CMK (cell line): ENCODE measurements at regions not wholly inside any gene's neighbourhood (a gene's known extent, or its start where the extent isn't known, plus 50 kb on each side); places are given as distances from the start of the nearest gene placed in this dataset.

Source experiments
- DNase-seq: peaks from one replicate; pipeline ENCODE4 v3.0.0-alpha.2; 2010; ENCODE audit warnings: low read depth

- DNase-seq: no peak
These were observed 1163.4 kb upstream of the AUTS2 start for GRCh38 chr7:68434857-68435256.

DNA sequence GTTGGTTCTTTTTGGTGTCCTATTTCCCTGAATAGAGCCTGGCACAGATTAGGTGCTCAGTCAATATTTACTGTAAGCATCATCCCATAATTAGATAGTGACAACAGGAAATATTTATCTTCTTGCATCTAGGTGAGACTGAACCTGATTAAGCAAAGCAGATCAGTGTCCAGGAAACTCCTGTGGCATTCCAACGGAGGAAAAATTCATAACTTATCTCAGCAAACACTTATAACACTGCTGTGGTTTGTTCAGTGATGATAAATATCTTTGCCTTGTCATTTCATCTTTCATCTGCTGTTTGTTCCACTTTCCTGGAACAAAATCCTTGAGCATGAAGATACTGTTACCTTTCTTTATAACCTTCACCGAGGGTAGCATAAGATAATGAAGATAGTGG is 1160.3 kb upstream of the AUTS2 start:
- DNase-seq: no peak

GRCh38 chr7:68438811-68439210 is 1159.5 kb upstream of the AUTS2 start:
- no peak for DNase-seq

DNA sequence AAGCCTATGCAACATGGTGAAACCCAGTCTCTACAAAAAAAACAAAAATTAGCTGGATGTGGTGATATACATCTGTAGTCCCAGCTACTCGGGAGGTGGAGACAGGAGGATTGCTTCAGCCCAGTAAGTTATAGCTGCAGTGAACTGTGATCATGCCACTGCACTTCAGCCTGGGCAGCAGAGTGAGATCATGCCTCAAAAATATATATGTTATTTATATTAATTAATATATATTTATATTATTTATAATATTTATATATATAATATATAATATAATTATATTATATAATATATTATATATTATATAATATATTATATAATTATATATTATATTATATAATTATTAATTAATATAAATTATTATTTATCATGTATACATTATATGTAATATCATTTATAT is 1158.4 kb upstream of the AUTS2 start:
- no peak for DNase-seq

- no peak for DNase-seq
These were observed 1157.4 kb upstream of the AUTS2 start for GRCh38 chr7:68440866-68441265.

GRCh38 chr7:68441645-68442044 is 1156.6 kb upstream of the AUTS2 start:
- DNase-seq: no peak

DNA sequence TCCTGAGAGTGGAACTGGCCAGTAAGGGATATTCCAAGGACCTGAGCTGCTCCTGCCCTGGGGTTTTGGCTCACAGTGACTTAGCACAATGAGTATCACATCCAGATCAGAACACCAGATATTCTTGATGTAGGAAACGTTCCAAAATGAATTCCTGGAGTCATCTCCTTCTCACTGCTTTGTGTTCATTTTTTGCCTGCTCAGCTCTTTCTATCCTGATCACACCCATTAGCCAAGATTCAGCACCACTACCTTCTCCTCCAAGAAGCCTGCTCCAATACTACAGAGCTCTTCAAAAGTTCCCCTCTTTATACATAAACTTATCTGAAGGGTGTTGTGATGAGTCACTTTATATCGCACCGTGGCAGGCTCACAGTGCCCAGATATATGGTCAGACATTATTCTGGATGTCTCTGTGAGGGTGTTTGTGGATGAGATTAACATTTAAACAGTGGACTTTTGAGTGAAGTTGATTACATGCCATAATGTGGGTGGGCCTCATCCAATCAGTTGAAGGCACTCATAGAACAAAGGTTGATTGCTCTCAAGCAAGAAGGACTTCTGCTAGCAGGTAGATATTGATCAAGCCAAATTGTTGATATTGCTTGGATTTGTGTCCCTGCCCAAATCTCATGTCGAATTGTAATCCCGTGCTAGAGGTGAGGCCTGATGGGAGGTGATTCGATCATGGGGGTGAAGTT is 1155.2 kb upstream of the AUTS2 start:
- DNase-seq: no peak

- no peak for DNase-seq
These were observed 1154.2 kb upstream of the AUTS2 start for GRCh38 chr7:68444042-68444441.

- DNase-seq: no peak
These were observed 1153.3 kb upstream of the AUTS2 start for GRCh38 chr7:68444956-68445355.

DNA sequence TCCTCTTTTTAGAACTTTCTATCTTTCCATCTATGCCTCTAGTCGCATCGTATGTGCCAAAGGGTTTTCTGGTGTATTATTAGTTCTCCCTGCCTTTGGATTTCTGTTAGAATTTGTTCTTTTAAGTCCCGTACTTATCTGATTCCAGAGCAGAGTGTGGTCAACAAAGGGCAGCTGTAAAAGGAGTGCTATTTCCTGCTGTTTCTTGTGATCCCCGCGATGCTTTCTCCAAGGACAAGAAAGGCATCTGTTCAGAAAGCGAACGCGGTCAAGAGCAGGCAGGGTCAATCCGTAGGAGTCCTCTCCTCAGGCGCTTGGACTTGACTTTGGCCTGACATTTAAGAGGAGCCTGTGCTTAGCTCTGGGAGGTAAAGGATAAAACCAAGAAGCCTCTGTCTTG is 1152.1 kb upstream of the AUTS2 start:
- DNase-seq: no peak

DNA sequence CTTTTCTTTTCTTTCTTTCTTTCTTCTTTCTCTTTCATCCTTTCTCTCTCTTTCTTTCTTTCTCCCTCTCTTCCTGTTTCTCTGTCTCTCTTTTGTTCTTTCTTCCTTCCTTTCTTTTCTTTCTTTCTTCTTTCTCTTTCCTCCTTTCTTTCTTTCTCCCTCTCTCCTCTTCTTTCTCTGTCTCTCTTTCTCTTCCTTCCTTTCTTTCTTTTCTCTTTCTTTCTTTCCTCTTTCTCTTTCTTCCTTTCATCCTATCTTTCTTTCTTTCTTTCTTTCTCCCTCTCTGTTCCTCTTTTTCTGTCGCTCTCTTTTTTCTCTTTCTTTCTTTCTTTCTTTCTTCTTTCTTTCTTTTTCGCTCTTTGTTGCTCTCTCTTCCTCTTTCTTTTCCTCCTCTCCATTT is 1149.2 kb upstream of the AUTS2 start:
- DNase-seq: no peak

GRCh38 chr7:68449816-68450215 is 1148.5 kb upstream of the AUTS2 start:
- DNase-seq: no peak

DNA sequence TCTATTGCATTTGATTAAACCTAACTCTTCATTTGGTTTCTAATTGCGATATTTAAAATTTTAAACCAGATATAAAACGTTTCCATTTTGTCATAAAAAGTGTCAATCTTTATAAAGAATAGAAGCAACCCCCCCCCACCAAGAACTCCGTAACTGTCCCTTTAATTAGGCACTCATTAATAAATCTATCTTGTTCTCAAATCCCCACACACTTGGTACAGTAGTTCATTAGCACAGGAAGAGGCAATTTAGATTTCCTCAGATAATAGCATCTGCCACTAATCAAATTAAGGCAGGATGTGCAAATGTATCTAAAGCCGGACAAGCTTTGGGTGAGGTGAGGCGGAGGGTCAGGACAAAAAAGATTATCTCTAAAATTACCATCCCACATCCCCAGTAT is 1143.3 kb upstream of the AUTS2 start:
- no peak for DNase-seq

DNA sequence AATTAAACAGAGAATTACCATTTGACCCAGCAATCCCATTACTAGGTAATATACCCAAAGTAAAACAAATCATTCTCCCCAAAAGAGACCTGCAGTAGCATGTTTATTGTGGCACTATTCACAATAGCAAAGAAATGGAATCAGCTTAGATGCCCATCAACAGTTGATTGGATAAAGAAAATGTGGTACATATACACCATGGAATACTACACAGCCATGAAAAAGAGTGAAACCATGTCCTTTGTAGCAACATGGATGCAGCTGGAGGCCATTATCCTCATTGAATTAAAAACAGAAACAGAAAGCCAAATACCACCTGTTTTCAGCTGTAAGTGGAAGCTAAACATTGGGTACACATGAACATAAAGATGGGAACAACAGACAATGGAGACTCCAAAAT is 1141.8 kb upstream of the AUTS2 start:
- DNase-seq: no peak

- DNase-seq: no peak
These were observed 1140.8 kb upstream of the AUTS2 start for GRCh38 chr7:68457481-68457880.

DNA sequence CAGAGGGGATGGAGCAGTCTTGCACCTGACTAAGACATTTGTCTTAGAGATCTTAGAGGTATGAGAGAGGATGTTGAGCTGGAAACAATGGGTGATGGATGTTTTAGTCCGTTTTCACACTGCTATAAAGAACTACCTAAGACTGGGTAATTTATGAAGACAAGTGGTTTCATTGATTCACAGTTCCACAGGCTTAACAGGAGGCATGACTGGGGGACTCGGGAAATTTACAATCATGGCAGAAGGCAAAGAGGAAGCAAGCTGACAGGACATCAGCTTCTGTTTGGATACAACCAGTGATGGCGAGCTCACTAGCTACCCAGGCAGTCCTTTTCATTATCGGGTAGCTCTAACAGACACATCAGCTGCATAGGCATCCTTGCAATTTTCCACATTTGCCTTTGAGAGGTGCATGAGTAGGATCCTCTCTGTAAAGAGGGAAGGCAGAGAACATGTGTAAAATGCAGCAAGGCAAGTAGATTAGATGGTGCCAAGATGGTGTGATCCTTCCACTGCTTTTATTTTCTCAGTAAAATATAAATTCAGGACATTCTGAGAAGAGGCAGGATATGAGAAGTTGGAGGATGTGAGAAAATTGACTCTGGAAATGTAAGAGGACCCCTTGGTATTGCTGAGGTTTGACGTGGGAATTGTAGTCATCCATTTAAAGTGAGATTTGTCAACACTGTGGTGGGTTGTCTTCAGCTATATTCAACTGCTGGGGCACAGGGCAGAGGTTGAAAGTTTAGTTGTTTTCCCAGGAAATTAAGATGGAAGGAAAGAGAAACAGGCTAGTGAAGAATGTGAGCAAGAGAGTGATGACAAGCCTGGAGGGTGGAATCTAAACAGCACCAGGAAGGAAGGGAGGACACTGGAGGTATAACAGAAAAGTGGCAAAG is 1140.0 kb upstream of the AUTS2 start:
- no peak for DNase-seq

DNA sequence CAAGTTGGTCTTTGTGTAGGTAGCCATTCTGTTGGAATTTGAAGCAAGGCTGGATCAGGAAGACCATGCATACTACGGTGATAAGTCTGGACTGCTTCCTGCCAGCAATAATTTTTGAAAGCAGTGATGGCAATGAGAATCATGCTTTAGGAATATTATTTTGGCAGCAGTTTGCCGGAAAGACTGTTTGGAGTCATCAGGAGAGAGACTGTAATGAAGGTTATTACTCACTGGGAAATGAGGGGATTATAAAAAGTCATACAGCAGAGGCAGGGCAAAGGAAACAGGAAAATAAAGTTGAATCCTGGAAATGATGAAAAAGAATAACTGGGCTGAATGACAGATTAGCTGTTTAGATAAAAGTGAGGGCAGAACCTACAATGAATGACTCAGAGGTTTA is 1136.8 kb upstream of the AUTS2 start:
- no peak for DNase-seq

GRCh38 chr7:68470836-68471435 is 1127.3 kb upstream of the AUTS2 start:
- DNase-seq: no peak

DNA sequence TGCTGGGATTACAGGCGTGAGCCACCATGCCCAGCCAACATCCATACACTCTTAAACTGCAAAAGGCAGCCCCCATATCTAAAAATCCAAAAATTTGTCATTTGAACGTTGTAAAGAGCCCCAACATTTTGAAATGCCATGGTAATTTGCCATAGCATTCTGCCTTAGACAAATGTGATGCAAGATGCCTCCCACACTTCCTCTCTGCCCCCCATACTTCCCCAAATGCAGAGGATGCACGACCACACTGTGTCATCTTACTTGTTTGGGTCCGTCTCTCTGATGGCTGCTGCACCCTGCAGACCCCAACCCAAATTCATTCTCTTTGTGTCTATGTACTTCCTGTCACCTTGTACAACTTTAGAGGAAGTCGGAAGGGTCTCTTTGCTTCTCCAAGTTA is 1125.6 kb upstream of the AUTS2 start:
- no peak for DNase-seq

- DNase-seq: no peak
These were observed 1123.5 kb upstream of the AUTS2 start for GRCh38 chr7:68474661-68475216.

- DNase-seq: no peak
These were observed 1121.3 kb upstream of the AUTS2 start for GRCh38 chr7:68476966-68477365.

GRCh38 chr7:68478326-68478725 is 1119.9 kb upstream of the AUTS2 start:
- DNase-seq: no peak

DNA sequence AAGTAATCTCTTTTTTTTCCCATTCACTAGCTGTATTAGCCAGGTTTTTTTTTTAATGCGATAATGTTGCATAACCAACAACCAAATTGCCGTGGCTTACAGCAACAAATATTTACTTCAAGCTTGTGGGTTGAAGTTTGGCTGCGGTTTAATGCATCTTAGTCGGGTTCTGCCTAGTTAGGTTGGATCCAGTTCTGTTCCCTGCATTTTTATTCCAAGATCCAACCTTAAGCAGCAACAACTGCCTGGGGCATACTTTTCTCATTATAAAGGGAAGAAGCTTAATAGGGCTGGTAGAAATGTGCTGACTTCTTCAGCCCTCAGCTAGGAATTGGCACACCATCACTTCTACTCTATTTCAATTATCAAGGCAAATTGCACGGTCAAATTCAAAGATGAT is 1115.5 kb upstream of the AUTS2 start:
- no peak for DNase-seq
